H1 (cell line): ENCODE measurements at regions not wholly inside any gene's neighbourhood (a gene's known extent, or its start where the extent isn't known, plus 50 kb on each side); places are given as distances from the start of the nearest gene placed in this dataset.

Experiments used
- CTCF ChIA-PET: fragments of 300-600 bp; sonication (Branson Sonifier 250); formaldehyde crosslinking; loops from one replicate; lab custom pipeline; 2021; ENCODE audit not compliant: partially characterized antibody; lab: Charles Lee
- POLR2A ChIA-PET: fragments of 300-600 bp; sonication (Branson Sonifier 250); formaldehyde crosslinking; loops from one replicate; lab custom pipeline; 2021; ENCODE audit warnings: inconsistent platforms; ENCODE audit not compliant: partially characterized antibody; lab: Charles Lee
- DNase-seq, 2 experiments: peaks; one replicate each; pipeline versions ENCODE4 v3.0.0 to v3.0.0-alpha.2; 2010 to 2022; ENCODE audit warnings: low spot score in 2 of 2, low read depth in 1 of 2, mixed read lengths in 1 of 2
- FAIRE-seq: peaks from 2 replicates; lab custom pipeline; 2011; peaks lifted over from hg19 to GRCh38; lab: Jason Lieb, UNC
- H2AFZ ChIP-seq: 2 replicates; pipeline ENCODE4 v1.8.1; 2012; ENCODE audit warnings: low read length, inconsistent platforms
- H2AK5ac ChIP-seq: 2 replicates; pipeline ENCODE4 v1.6.1; 2013; ENCODE audit warnings: low read depth, low read length
- H2BK120ac ChIP-seq: replicated peaks from 2 replicates; pipeline ENCODE3; 2013; ENCODE audit warnings: low read depth, low read length, inconsistent platforms
- H2BK12ac ChIP-seq: 2 replicates; pipeline ENCODE4 v1.6.1; 2013; ENCODE audit warnings: low read depth, low read length
- H2BK15ac ChIP-seq: 2 replicates; pipeline ENCODE4 v1.6.1; 2013; ENCODE audit warnings: low read length
- H2BK20ac ChIP-seq: 2 replicates; pipeline ENCODE4 v1.6.1; 2013; ENCODE audit warnings: low read length
- H2BK5ac ChIP-seq: 2 replicates; pipeline ENCODE4 v1.6.1; 2013; ENCODE audit warnings: low read depth, low read length
- H3K14ac ChIP-seq: 2 replicates; pipeline ENCODE4 v1.6.1; 2013; ENCODE audit warnings: inconsistent platforms; ENCODE audit not compliant: insufficient read length
- H3K18ac ChIP-seq: 2 replicates; pipeline ENCODE4 v1.6.1; 2013; ENCODE audit warnings: low read length; ENCODE audit errors: extremely low read depth
- H3K23ac ChIP-seq: 2 replicates; pipeline ENCODE4 v1.6.1; 2013; ENCODE audit warnings: inconsistent platforms; ENCODE audit not compliant: insufficient read length
- H3K23me2 ChIP-seq: 2 replicates; pipeline ENCODE4 v1.6.1; 2013; ENCODE audit warnings: low read depth, low read length
- H3K27ac ChIP-seq: 2 replicates; pipeline ENCODE4 v1.6.1; 2011; ENCODE audit warnings: low read depth, low read length, inconsistent platforms
- H3K27me3 ChIP-seq, 4 experiments: replicated peaks in 1 of 4; 1 replicate in 1 of 4; 2 replicates in 3 of 4; pipeline versions ENCODE4 v1.6.1 to v1.8.1; 2011 to 2013; ENCODE audit warnings: low read length in 3 of 4, mild to moderate bottlenecking in 3 of 4, inconsistent platforms in 2 of 4, mixed read lengths in 2 of 4, moderate library complexity in 1 of 4; ENCODE audit not compliant: control insufficient read depth in 3 of 4, insufficient read depth in 3 of 4; ENCODE audit errors: extremely low read depth in 1 of 4
- H3K36me3 ChIP-seq, 4 experiments: 2 replicates each; pipeline versions ENCODE4 v1.6.1 to v1.8.1; 2011 to 2013; ENCODE audit warnings: mild to moderate bottlenecking in 4 of 4, low read length in 3 of 4, moderate library complexity in 2 of 4, control low read depth in 1 of 4, inconsistent platforms in 1 of 4; ENCODE audit not compliant: insufficient read depth in 4 of 4, control insufficient read depth in 2 of 4
- H3K4ac ChIP-seq: replicated peaks from 2 replicates; pipeline ENCODE3; 2013; ENCODE audit warnings: low read length, low read depth, mixed read lengths, inconsistent platforms; ENCODE audit not compliant: insufficient read length
- H3K4me1 ChIP-seq, 4 experiments: replicated peaks in 1 of 4; 1 replicate in 1 of 4; 2 replicates in 3 of 4; pipeline versions ENCODE4 v1.6.1 to v1.8.1; 2011 to 2013; ENCODE audit warnings: low read length in 3 of 4, inconsistent platforms in 2 of 4, mixed read lengths in 1 of 4; ENCODE audit not compliant: insufficient read depth in 4 of 4, control insufficient read depth in 3 of 4
- H3K4me2 ChIP-seq, 2 experiments: 2 replicates each; pipeline versions ENCODE4 v1.6.1 to v1.8.1; 2011 to 2013; ENCODE audit warnings: low read depth in 2 of 2, low read length in 2 of 2, control low read depth in 1 of 2, inconsistent platforms in 1 of 2, mild to moderate bottlenecking in 1 of 2; ENCODE audit not compliant: insufficient read depth in 1 of 2
- H3K4me3 ChIP-seq, 4 experiments: fragments of 200-600, 300-600 bp in 1 of 4; sonication (generic), shearing (Covaris generic), sonication (Bioruptor Twin) in 1 of 4; 2 replicates each; pipeline versions ENCODE4 v1.5.1 to v1.8.1; 2011 to 2016; ENCODE audit warnings: low read length in 4 of 4, low read depth in 3 of 4, control low read depth in 2 of 4, inconsistent platforms in 2 of 4, mild to moderate bottlenecking in 2 of 4, mixed read lengths in 1 of 4, moderate library complexity in 1 of 4; ENCODE audit not compliant: insufficient read depth in 2 of 4; ENCODE audit errors: extremely low read depth in 1 of 4
- H3K56ac ChIP-seq: replicated peaks from 2 replicates; pipeline ENCODE3; 2013; ENCODE audit warnings: low read depth, mild to moderate bottlenecking, mixed read lengths, low read length, inconsistent platforms; ENCODE audit not compliant: insufficient read length
- H3K79me1 ChIP-seq: 2 replicates; pipeline ENCODE4 v1.6.1; 2013; ENCODE audit warnings: low read depth, low read length, control low read depth
- H3K79me2 ChIP-seq, 2 experiments: 2 replicates each; pipeline versions ENCODE4 v1.6.1 to v1.8.1; 2012 to 2013; ENCODE audit warnings: low read length in 2 of 2, mild to moderate bottlenecking in 2 of 2, inconsistent platforms in 1 of 2; ENCODE audit not compliant: insufficient read depth in 2 of 2, control insufficient read depth in 1 of 2
- H3K9ac ChIP-seq, 4 experiments: replicated peaks in 1 of 4; 1 replicate in 1 of 4; 2 replicates in 3 of 4; pipeline versions ENCODE4 v1.6.1 to v1.8.1; 2011 to 2013; ENCODE audit warnings: low read depth in 3 of 4, low read length in 3 of 4, control low read depth in 2 of 4, mild to moderate bottlenecking in 2 of 4, moderate library complexity in 2 of 4, inconsistent platforms in 1 of 4; ENCODE audit errors: extremely low read depth in 1 of 4
- H3K9me3 ChIP-seq, 2 experiments: 2 replicates each; pipeline versions ENCODE4 v1.6.1 to v1.8.1; 2012 to 2013; ENCODE audit warnings: mild to moderate bottlenecking in 2 of 2, moderate library complexity in 2 of 2, control low read depth in 1 of 2, inconsistent platforms in 1 of 2, low read depth in 1 of 2, low read length in 1 of 2, mixed read lengths in 1 of 2; ENCODE audit not compliant: insufficient read depth in 2 of 2
- H4K20me1 ChIP-seq, 2 experiments: replicated peaks in 1 of 2; 2 replicates each; pipeline versions ENCODE3 to v1.8.1; 2011 to 2013; ENCODE audit warnings: inconsistent platforms in 2 of 2, low read length in 2 of 2, mild to moderate bottlenecking in 1 of 2; ENCODE audit not compliant: insufficient read depth in 2 of 2, control insufficient read depth in 1 of 2
- H4K5ac ChIP-seq: 2 replicates; pipeline ENCODE4 v1.6.1; 2013; ENCODE audit warnings: low read length, low read depth, mixed read lengths, inconsistent platforms; ENCODE audit not compliant: insufficient read length
- H4K8ac ChIP-seq: 2 replicates; pipeline ENCODE4 v1.8.0; 2013; ENCODE audit warnings: mild to moderate bottlenecking, moderate library complexity, low read length, inconsistent platforms; ENCODE audit not compliant: insufficient read depth; ENCODE audit errors: extremely low read depth
- H4K91ac ChIP-seq: replicated peaks from 2 replicates; pipeline ENCODE3; 2013; ENCODE audit warnings: low read length, mixed read lengths, inconsistent platforms; ENCODE audit not compliant: insufficient read length
- RAD21 ChIP-seq, 2 experiments: IDR thresholded peaks in 1 of 2; conservative IDR thresholded peaks in 1 of 2; 2 replicates each; pipeline ENCODE4 v1.6.1; 2011; ENCODE audit warnings: low read depth in 2 of 2, low read length in 2 of 2, improper control_type of control experiment in 1 of 2, inconsistent platforms in 1 of 2, mild to moderate bottlenecking in 1 of 2, moderate library complexity in 1 of 2
- RNF2 ChIP-seq: fragments of 200-900, 300-1000 bp; sonication (generic); IDR thresholded peaks from 2 replicates; pipeline ENCODE4 v1.7.1; 2016; ENCODE audit warnings: borderline replicate concordance, low read depth, mild to moderate bottlenecking, antibody characterized with exemption, low read length; ENCODE audit not compliant: poor library complexity, severe bottlenecking; ENCODE audit errors: missing control alignments
- WGBS, 2 experiments: shearing (Covaris generic) in 1 of 2; methylation state at CpG; one replicate each; pipeline versions ENCODE4 v1.1.6 to v1.1.7; 2013 to 2015; ENCODE audit warnings: low lambda C conversion rate in 2 of 2, mixed read lengths in 2 of 2, inconsistent platforms in 1 of 2, low coverage in 1 of 2, missing lambda C conversion rate in 1 of 2; ENCODE audit not compliant: insufficient replicate concordance in 2 of 2, insufficient coverage in 1 of 2, insufficient read length in 1 of 2; ENCODE audit errors: extremely low coverage in 1 of 2, missing lambda C conversion rate in 1 of 2; 5-methylcytosine and 5-hydroxymethylcytosine counted together

- Histone ChIP-seq H3K9me3 (no peaks in the 10 kb centered on the region), H3K4ac (no peak overlapping the region), H2BK120ac (no peak overlapping the region), H3K23ac (no peak overlapping the region), H2BK20ac (no peak overlapping the region), H3K79me2 (no peaks in the 10 kb centered on the region), H2AFZ (no peak overlapping the region), H2BK5ac (no peak overlapping the region), H3K27ac (no peak overlapping the region), H2AK5ac (no peak overlapping the region), H3K18ac (no peak overlapping the region), H4K91ac (no peak overlapping the region), H3K9ac (no peak overlapping the region), H3K56ac (no peak overlapping the region), H4K5ac (no peak overlapping the region), H3K4me2 (no peak overlapping the region), H3K4me1 (peaks cover 0 to 4% (median 2%) of the 10 kb centered on the region in 4 experiments; a peak in 2 of 7 replicates), H3K79me1 (no peaks in the 10 kb centered on the region), H2BK15ac (no peak overlapping the region), H2BK12ac (no peak overlapping the region), H3K4me3 (no peak overlapping the region), H3K14ac (no peak overlapping the region), H3K36me3 (no peaks in the 10 kb centered on the region), H4K8ac (no peak overlapping the region), H3K23me2 (no peaks in the 10 kb centered on the region), H4K20me1 (peaks cover 0 to 2% of the 10 kb centered on the region in 2 experiments), H3K27me3 (peaks cover 7 to 31% (median 26%) of the 10 kb centered on the region in 4 experiments)
- CTCF ChIA-PET: interaction anchor here (0.7 to 1.2 kb wide), 5 partner anchors 15 to 446 kb away, joined by 3 to 7 read pairs (median 3); no protein-coding TSS in a partner anchor
- FAIRE-seq: no peak
- no peak for DNase-seq
- TF ChIP-seq RAD21 (IDR thresholded peaks at IDR 0.05 in 1 of 2, conservative IDR thresholded peaks at IDR 0.05 in 1 of 2; ENCODE audit: low read depth in 2 of 2, low read length in 2 of 2): peak in 1 of 2 experiments; percentile 25; a peak in 2 of 4 replicates
- TF ChIP-seq RNF2: no peak
- WGBS, 2 experiments: 75% methylated on average over 1 of the region's 1 CpG; no CpG with 5 or more reads in 1 of the 2 experiments
- POLR2A ChIA-PET: no interaction called here
These were observed 103.4 kb upstream of the PJA1 start for GRCh38 chrX:69268611-69269010.
